Loucy (cell line): ENCODE measurements at regions not wholly inside any gene's neighbourhood (a gene's known extent, or its start where the extent isn't known, plus 50 kb on each side); places are given as distances from the start of the nearest gene placed in this dataset.

Experiments
- H2AFZ ChIP-seq: fragments of 200-600 bp; sonication (generic); 2 replicates; pipeline ENCODE4 v1.6.0; 2016; ENCODE audit warnings: antibody characterized with exemption, mild to moderate bottlenecking, low read length, moderate library complexity
- H3F3A ChIP-seq: fragments of 200-600 bp; 2 replicates; pipeline ENCODE4 v1.6.0; 2016; ENCODE audit warnings: antibody characterized with exemption, low read depth, mild to moderate bottlenecking
- H3K27me3 ChIP-seq: fragments of 200-600 bp; sonication (generic); 2 replicates; pipeline ENCODE4 v1.6.1; 2014; ENCODE audit warnings: low read length, mild to moderate bottlenecking; ENCODE audit not compliant: insufficient read depth, poor library complexity, severe bottlenecking
- H3K36me3 ChIP-seq: fragments of 200-600 bp; sonication (generic); 2 replicates; pipeline ENCODE4 v1.6.1; 2016; ENCODE audit warnings: low read length; ENCODE audit not compliant: insufficient read depth
- H3K4me1 ChIP-seq: fragments of 200-600 bp; sonication (generic); 2 replicates; pipeline ENCODE4 v1.5.1; 2014; ENCODE audit warnings: low read length, mild to moderate bottlenecking; ENCODE audit not compliant: insufficient read depth, poor library complexity, severe bottlenecking
- H3K4me2 ChIP-seq: fragments of 200-600 bp; sonication (generic); 2 replicates; pipeline ENCODE4 v1.6.0; 2014; ENCODE audit warnings: antibody characterized with exemption, low read length, low read depth, mild to moderate bottlenecking; ENCODE audit not compliant: poor library complexity, severe bottlenecking
- H3K4me3 ChIP-seq: fragments of 200-600 bp; sonication (generic); 2 replicates; pipeline ENCODE4 v1.5.1; 2014; ENCODE audit warnings: low read length, mild to moderate bottlenecking, mixed read lengths; ENCODE audit not compliant: poor library complexity, severe bottlenecking
- H3K79me2 ChIP-seq: fragments of 200-600 bp; sonication (generic); 2 replicates; pipeline ENCODE4 v1.6.1; 2014; ENCODE audit warnings: low read length; ENCODE audit not compliant: insufficient read depth
- H3K9ac ChIP-seq: fragments of 200-600 bp; sonication (generic); 2 replicates; pipeline ENCODE4 v1.6.0; 2014; ENCODE audit warnings: mild to moderate bottlenecking, low read depth, low read length, moderate library complexity; ENCODE audit not compliant: poor library complexity, severe bottlenecking
- H3K9me2 ChIP-seq: fragments of 200-600 bp; sonication (generic); replicated peaks from 2 replicates; pipeline ENCODE4 v1.6.1; 2016; ENCODE audit warnings: low read depth, low read length, mixed read lengths
- H3K9me3 ChIP-seq: fragments of 200-600 bp; sonication (generic); 2 replicates; pipeline ENCODE4 v1.6.1; 2014; ENCODE audit warnings: mild to moderate bottlenecking, antibody characterized with exemption, low read length, low read depth; ENCODE audit not compliant: insufficient read depth
- H4K20me1 ChIP-seq: fragments of 200-600 bp; sonication (generic); 2 replicates; pipeline ENCODE4 v1.6.0; 2014; ENCODE audit warnings: antibody characterized with exemption, low read length, mild to moderate bottlenecking; ENCODE audit not compliant: insufficient read depth, poor library complexity, severe bottlenecking
- EZH2phosphoT487 ChIP-seq: fragments of 200-600 bp; IDR thresholded peaks from 2 replicates; pipeline ENCODE4 v1.6.1; 2018; ENCODE audit warnings: antibody characterized with exemption, mild to moderate bottlenecking, moderate library complexity, borderline replicate concordance
- TF ChIP-seq, protein P1 (sequence below): fragments of 200-600 bp; sonication (generic); conservative IDR thresholded peaks from 2 replicates; pipeline ENCODE4 v1.5.1; 2014; ENCODE audit warnings: mild to moderate bottlenecking, antibody characterized with exemption, low read length

DNA sequence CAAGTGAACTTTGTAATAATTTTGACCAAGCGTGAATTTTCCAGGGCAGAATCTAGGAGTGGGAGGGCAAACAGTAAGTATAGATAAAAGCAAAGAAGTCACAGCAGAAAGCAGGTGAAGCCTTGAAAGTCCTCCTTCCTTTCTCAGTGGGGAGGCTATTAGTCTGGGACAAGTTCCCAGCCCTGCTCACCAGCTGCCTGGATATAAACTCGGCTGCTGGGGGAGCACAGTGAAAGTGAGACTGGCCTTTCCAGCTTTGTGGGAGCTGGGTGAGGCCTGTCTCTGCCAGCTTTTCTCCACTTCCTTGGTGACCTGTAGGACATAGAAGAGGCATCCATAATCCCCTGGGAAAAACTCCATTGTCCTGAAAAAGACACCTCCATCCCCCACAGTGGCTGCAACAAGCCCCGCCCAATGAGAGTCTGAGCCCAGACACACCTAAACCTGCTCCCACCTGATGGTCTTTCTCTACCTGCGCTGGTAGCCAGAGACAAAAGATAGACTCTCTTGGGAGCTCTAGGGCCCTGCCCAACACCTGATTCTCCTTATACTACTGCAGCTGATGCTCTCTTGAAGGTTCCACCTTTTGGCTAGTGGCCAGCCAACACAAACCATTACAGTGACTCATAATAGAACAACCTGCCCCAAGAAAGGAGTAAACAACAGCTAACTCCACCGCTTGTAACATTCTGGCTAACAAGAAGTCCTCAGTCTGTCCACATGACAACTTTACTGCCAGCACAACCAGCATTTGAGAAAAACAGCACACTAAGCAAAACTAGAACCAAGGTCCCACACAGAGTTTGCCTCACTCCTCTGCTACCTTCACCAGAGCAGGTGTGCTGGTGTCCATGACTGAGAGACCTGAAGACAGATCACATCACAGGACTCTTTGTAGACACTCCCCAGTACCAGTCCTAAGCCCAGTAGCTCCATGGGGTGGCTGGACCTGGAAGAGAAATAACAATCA lies 252.2 kb upstream of the SLITRK6 start:
- Histone ChIP-seq H3K36me3 (no peaks in the 10 kb centered on the region), H4K20me1 (no peaks in the 10 kb centered on the region), H3K4me2 (no peak overlapping the region), H3K9me2 (no peaks in the 10 kb centered on the region), H3F3A (no peaks in the 10 kb centered on the region), H2AFZ (no peak overlapping the region), H3K4me3 (no peak overlapping the region), H3K27me3 (no peaks in the 10 kb centered on the region), H3K9me3 (no peaks in the 10 kb centered on the region), H3K79me2 (no peaks in the 10 kb centered on the region), H3K9ac (no peak overlapping the region), H3K4me1 (no peaks in the 10 kb centered on the region)
- TF ChIP-seq EZH2phosphoT487: no peak
- TF ChIP-seq, protein P1, sequence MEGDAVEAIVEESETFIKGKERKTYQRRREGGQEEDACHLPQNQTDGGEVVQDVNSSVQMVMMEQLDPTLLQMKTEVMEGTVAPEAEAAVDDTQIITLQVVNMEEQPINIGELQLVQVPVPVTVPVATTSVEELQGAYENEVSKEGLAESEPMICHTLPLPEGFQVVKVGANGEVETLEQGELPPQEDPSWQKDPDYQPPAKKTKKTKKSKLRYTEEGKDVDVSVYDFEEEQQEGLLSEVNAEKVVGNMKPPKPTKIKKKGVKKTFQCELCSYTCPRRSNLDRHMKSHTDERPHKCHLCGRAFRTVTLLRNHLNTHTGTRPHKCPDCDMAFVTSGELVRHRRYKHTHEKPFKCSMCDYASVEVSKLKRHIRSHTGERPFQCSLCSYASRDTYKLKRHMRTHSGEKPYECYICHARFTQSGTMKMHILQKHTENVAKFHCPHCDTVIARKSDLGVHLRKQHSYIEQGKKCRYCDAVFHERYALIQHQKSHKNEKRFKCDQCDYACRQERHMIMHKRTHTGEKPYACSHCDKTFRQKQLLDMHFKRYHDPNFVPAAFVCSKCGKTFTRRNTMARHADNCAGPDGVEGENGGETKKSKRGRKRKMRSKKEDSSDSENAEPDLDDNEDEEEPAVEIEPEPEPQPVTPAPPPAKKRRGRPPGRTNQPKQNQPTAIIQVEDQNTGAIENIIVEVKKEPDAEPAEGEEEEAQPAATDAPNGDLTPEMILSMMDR: no peak

DNA sequence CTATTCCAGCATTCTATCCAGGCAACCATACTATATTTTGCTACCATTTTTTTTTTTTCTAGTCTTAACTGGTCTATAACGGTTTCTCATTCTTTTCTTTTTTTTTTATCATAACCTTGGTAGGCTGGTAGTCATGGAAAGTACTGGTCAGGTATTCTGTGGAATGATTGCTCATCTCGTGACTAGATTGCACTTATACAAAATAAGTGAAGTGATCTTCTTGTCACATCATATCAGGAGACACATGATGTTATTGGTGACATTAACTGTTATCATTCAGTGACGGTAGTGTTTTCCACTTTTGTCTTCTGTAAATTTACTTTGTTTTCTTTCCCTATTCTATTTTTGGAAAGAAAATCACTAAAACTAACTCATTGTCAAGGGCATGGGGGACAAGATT lies 239.3 kb upstream of the SLITRK6 start:
- Histone ChIP-seq H3K9me2 (no peaks in the 10 kb centered on the region), H2AFZ (no peak overlapping the region), H3K36me3 (no peaks in the 10 kb centered on the region), H3K27me3 (no peaks in the 10 kb centered on the region), H3K9me3 (no peaks in the 10 kb centered on the region; the same call in 1 of the 2 replicates), H3K4me2 (no peak overlapping the region), H4K20me1 (no peaks in the 10 kb centered on the region), H3F3A (no peaks in the 10 kb centered on the region), H3K9ac (no peak overlapping the region), H3K4me1 (no peaks in the 10 kb centered on the region), H3K4me3 (no peak overlapping the region), H3K79me2 (no peaks in the 10 kb centered on the region)
- TF ChIP-seq EZH2phosphoT487: no peak
- TF ChIP-seq, protein P1: no peak

DNA sequence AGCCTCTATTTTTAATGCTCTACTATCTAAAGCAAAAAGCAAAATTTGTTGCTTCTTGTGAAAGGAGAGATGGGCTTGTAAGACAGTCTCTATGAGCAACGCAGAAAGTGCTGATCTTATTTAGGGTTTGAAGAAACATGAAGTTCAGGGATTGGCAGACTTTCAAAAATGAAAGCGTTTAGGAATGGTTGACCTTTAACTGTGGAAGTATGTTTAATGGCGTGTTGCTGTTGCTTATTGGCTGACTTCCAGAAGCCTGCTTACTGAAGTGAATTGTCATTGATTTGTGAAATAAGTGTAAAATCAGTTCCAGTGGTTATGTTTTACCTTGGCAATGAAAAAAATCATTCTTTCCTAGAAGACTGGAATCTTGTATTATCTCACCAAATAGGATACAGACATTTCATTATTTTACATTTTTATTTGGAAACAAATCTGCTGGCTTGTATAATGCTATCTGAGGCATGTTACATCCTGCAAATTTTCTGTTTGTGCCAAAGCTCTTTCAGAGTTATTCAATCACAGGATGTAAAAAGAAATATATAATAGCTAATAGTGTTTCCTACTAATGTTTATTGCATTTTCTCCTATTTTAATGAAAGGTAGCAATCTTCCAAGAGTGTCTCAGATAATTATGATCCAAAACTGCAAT lies 221.3 kb upstream of the SLITRK6 start:
- Histone ChIP-seq H3K9me2 (no peaks in the 10 kb centered on the region), H3K27me3 (no peaks in the 10 kb centered on the region), H3K79me2 (no peaks in the 10 kb centered on the region), H3K9ac (no peak overlapping the region), H4K20me1 (no peaks in the 10 kb centered on the region), H3K4me3 (no peak overlapping the region), H3K36me3 (no peaks in the 10 kb centered on the region), H3K4me1 (no peaks in the 10 kb centered on the region), H3K4me2 (no peak overlapping the region), H3F3A (no peaks in the 10 kb centered on the region), H2AFZ (no peak overlapping the region), H3K9me3 (no peaks in the 10 kb centered on the region)
- TF ChIP-seq, protein P1: no peak
- TF ChIP-seq EZH2phosphoT487: no peak
